Keratinocyte (primary cell): ENCODE measurements at regions not wholly inside any gene's neighbourhood (a gene's known extent, or its start where the extent isn't known, plus 50 kb on each side); places are given as distances from the start of the nearest gene placed in this dataset.

ENCODE experiments used
- DNase-seq: peaks from one replicate; pipeline ENCODE4 v3.0.0-alpha.2; 2011; ENCODE audit warnings: low read depth, missing footprints, low spot score
- FAIRE-seq: peaks from 2 replicates; lab custom pipeline; 2011; peaks lifted over from hg19 to GRCh38; lab: Jason Lieb, UNC
- H2AFZ ChIP-seq: 2 replicates; pipeline ENCODE4 v1.6.0; 2012; ENCODE audit warnings: low read length, control low read depth, inconsistent platforms; ENCODE audit not compliant: control insufficient read depth
- H3K27ac ChIP-seq: 2 replicates; pipeline ENCODE4 v1.5.1; 2011; ENCODE audit warnings: low read length; ENCODE audit not compliant: control insufficient read depth, insufficient read depth
- H3K27me3 ChIP-seq: 3 replicates; pipeline ENCODE4 v1.6.0; 2011; ENCODE audit warnings: low read length; ENCODE audit not compliant: control insufficient read depth, insufficient read depth; ENCODE audit errors: extremely low read depth
- H3K36me3 ChIP-seq, 2 experiments: 2 replicates in 1 of 2; 3 replicates in 1 of 2; pipeline ENCODE4 v1.5.1; 2011; ENCODE audit warnings: low read length in 2 of 2, mild to moderate bottlenecking in 1 of 2; ENCODE audit not compliant: control insufficient read depth in 2 of 2, insufficient read depth in 2 of 2; ENCODE audit errors: extremely low read depth in 1 of 2
- H3K4me1 ChIP-seq: 3 replicates; pipeline ENCODE4 v1.5.1; 2011; ENCODE audit warnings: low read length; ENCODE audit not compliant: control insufficient read depth, insufficient read depth; ENCODE audit errors: extremely low read depth
- H3K4me2 ChIP-seq: 3 replicates; pipeline ENCODE4 v1.6.0; 2011; ENCODE audit warnings: low read depth, low read length; ENCODE audit not compliant: control insufficient read depth, insufficient read depth; ENCODE audit errors: extremely low read depth
- H3K4me3 ChIP-seq, 3 experiments: fragments of 200-600 bp in 1 of 3; sonication (generic) in 1 of 3; 2 replicates in 2 of 3; 3 replicates in 1 of 3; pipeline ENCODE4 v1.5.1; 2011 to 2016; ENCODE audit warnings: low read length in 3 of 3, mild to moderate bottlenecking in 3 of 3, control low read depth in 2 of 3, inconsistent platforms in 1 of 3, low read depth in 1 of 3, mixed read lengths in 1 of 3, mixed run types in 1 of 3, moderate library complexity in 1 of 3; ENCODE audit not compliant: control insufficient read depth in 2 of 3, insufficient read depth in 2 of 3; ENCODE audit errors: extremely low read depth in 1 of 3
- H3K79me2 ChIP-seq: 2 replicates; pipeline ENCODE4 v1.6.0; 2012; ENCODE audit warnings: low read length; ENCODE audit not compliant: control insufficient read depth, insufficient read depth
- H3K9ac ChIP-seq: 3 replicates; pipeline ENCODE4 v1.6.0; 2011; ENCODE audit warnings: low read length; ENCODE audit not compliant: control insufficient read depth, insufficient read depth; ENCODE audit errors: extremely low read depth
- H3K9me1 ChIP-seq: 3 replicates; pipeline ENCODE4 v1.6.0; 2011; ENCODE audit warnings: low read length; ENCODE audit not compliant: control insufficient read depth, insufficient read depth; ENCODE audit errors: extremely low read depth
- H3K9me3 ChIP-seq: 2 replicates; pipeline ENCODE4 v1.5.1; 2012; ENCODE audit warnings: low read depth, low read length; ENCODE audit not compliant: control insufficient read depth
- H4K20me1 ChIP-seq: 3 replicates; pipeline ENCODE4 v1.6.0; 2011; ENCODE audit warnings: low read length; ENCODE audit not compliant: control insufficient read depth, insufficient read depth; ENCODE audit errors: extremely low read depth
- CTCF ChIP-seq, 3 experiments: IDR thresholded peaks in 1 of 3; conservative IDR thresholded peaks in 1 of 3; optimal IDR thresholded peaks in 1 of 3; 2 replicates in 2 of 3; 3 replicates in 1 of 3; pipeline versions ENCODE3 to v1.5.1; 2011; ENCODE audit warnings: low read length in 3 of 3, mild to moderate bottlenecking in 3 of 3, moderate library complexity in 2 of 3, control low read depth in 1 of 3, inconsistent platforms in 1 of 3; ENCODE audit not compliant: insufficient read depth in 2 of 3; ENCODE audit errors: extremely low read depth in 1 of 3
- EZH2 ChIP-seq: IDR thresholded peaks from one replicate; pipeline ENCODE4 v1.6.1; 2012; ENCODE audit warnings: inconsistent platforms, mild to moderate bottlenecking, low read length, moderate library complexity
- dilution Hi-C: fragments of 300-500 bp; cut with MboI; formaldehyde crosslinking; loops from one replicate; pipeline ENCODE4 v1.7.0; 2020; ENCODE audit warnings: low sequenced_read_pairs; ENCODE audit not compliant: extremely low pct_ligation_motif_present

GRCh38 chr1:67942274-67942673 lies 108.2 kb downstream of the DIRAS3 start:
- DNase-seq, result no peak
- no peak overlapping the region for H3K4me2 ChIP-seq
- TF ChIP-seq EZH2, result no peak
- no peak for TF ChIP-seq CTCF (optimal IDR thresholded peaks at IDR 0.05 in 1 of 3, IDR thresholded peaks at IDR 0.05 in 1 of 3, conservative IDR thresholded peaks at IDR 0.05 in 1 of 3; ENCODE audit: extremely low read depth in 1 of 3, insufficient read depth in 2 of 3, low read length in 3 of 3)
- H3K4me1 ChIP-seq, result no peaks in the 10 kb centered on the region
- no peaks in the 10 kb centered on the region for H3K9me1 ChIP-seq
- no peaks in the 10 kb centered on the region for H3K27me3 ChIP-seq
- no peak overlapping the region for H3K4me3 ChIP-seq
- no peaks in the 10 kb centered on the region for H4K20me1 ChIP-seq
- H3K9me3 ChIP-seq, result no peaks in the 10 kb centered on the region
- dilution Hi-C loops, result no loop called here
- H3K9ac ChIP-seq, result no peak overlapping the region
- no peaks in the 10 kb centered on the region for H3K36me3 ChIP-seq
- H3K27ac ChIP-seq, result no peak overlapping the region
- no peak overlapping the region for H2AFZ ChIP-seq
- no peak for FAIRE-seq
- H3K79me2 ChIP-seq, result no peaks in the 10 kb centered on the region

GRCh38 chr1:67941746-67942145 lies 108.5 kb upstream of the GNG12 start:
- no peaks in the 10 kb centered on the region for H3K9me1 ChIP-seq
- FAIRE-seq, result no peak
- no peak overlapping the region for H3K4me3 ChIP-seq
- H3K4me1 ChIP-seq, result no peaks in the 10 kb centered on the region
- H4K20me1 ChIP-seq, result no peaks in the 10 kb centered on the region
- no peaks in the 10 kb centered on the region for H3K27me3 ChIP-seq
- no peaks in the 10 kb centered on the region for H3K79me2 ChIP-seq
- H3K9ac ChIP-seq, result no peak overlapping the region
- no peak overlapping the region for H2AFZ ChIP-seq
- no peak for DNase-seq
- no peaks in the 10 kb centered on the region for H3K36me3 ChIP-seq
- TF ChIP-seq CTCF (optimal IDR thresholded peaks at IDR 0.05 in 1 of 3, IDR thresholded peaks at IDR 0.05 in 1 of 3, conservative IDR thresholded peaks at IDR 0.05 in 1 of 3; ENCODE audit: extremely low read depth in 1 of 3, insufficient read depth in 2 of 3, low read length in 3 of 3) (no peak), EZH2 (no peak)
- no peak overlapping the region for H3K27ac ChIP-seq
- no peaks in the 10 kb centered on the region for H3K9me3 ChIP-seq
- dilution Hi-C loops, result no loop called here
- H3K4me2 ChIP-seq, result no peak overlapping the region
